Suprapubic skin (tissue), 3 donors: ENCODE measurements at regions not wholly inside any gene's neighbourhood (a gene's known extent, or its start where the extent isn't known, plus 50 kb on each side); places are given as distances from the start of the nearest gene placed in this dataset.
"Not testable (repeated sequence)": the region's sequence is repeated elsewhere in the genome, so short reads cannot be mapped to it uniquely, and the experiment has no call there.

Experiments used
- CTCF ChIP-seq, 2 donors: fragments of 200-600 bp in 1 of 2; fragments of 450-650 bp in 1 of 2; sonication (generic) in 1 of 2; IDR thresholded peaks; one replicate each; pipeline ENCODE4 v1.5.1; 2016 to 2019; ENCODE audit warnings: antibody characterized with exemption in 2 of 2, mild to moderate bottlenecking in 1 of 2, moderate library complexity in 1 of 2
- POLR2A ChIP-seq, 2 donors: fragments of 450-650 bp; IDR thresholded peaks; one replicate each; pipeline ENCODE4 v1.6.1; 2017; ENCODE audit warnings: antibody characterized with exemption in 2 of 2, mild to moderate bottlenecking in 2 of 2, moderate library complexity in 2 of 2

- not testable (repeated sequence) for TF ChIP-seq CTCF, POLR2A (IDR thresholded peaks at IDR 0.05)
Observed at GRCh38 chr21:8812840-8813239, 1708.5 kb upstream of the TPTE start.
